HEK293 (cell line): ENCODE measurements at regions not wholly inside any gene's neighbourhood (a gene's known extent, or its start where the extent isn't known, plus 50 kb on each side); places are given as distances from the start of the nearest gene placed in this dataset.

Source experiments
- CTCF ChIA-PET: fragments of 350-600 bp; formaldehyde crosslinking; extraction: SDS; loops from one replicate; lab custom pipeline; 2021; ENCODE audit warnings: antibody characterized with exemption; lab: Yijun Ruan, JAX
- POLR2A ChIA-PET: fragments of 300-600 bp; formaldehyde crosslinking; extraction: SDS; loops from one replicate; lab custom pipeline; 2020; ENCODE audit warnings: antibody characterized with exemption, inconsistent platforms; lab: Yijun Ruan, JAX
- H3K27ac ChIP-seq: fragments of 200-500 bp; sonication (Bioruptor generic); 2 replicates; pipeline ENCODE4 v1.5.1; 2014; ENCODE audit warnings: low read depth, low read length, control low read depth, inconsistent platforms; ENCODE audit errors: extremely low read depth
- H3K36me3 ChIP-seq, 2 experiments: fragments of 200-500 bp in 1 of 2; sonication (Bioruptor generic) in 1 of 2; 1 replicate in 1 of 2; 2 replicates in 1 of 2; pipeline ENCODE4 v1.5.1; 2014 to 2017; ENCODE audit warnings: inconsistent platforms in 2 of 2, low read length in 2 of 2; ENCODE audit not compliant: control insufficient read depth in 2 of 2, insufficient read depth in 1 of 2
- H3K4me1 ChIP-seq: fragments of 200-500 bp; sonication (Bioruptor generic); 2 replicates; pipeline ENCODE4 v1.5.1; 2014; ENCODE audit warnings: mild to moderate bottlenecking, low read length, inconsistent platforms; ENCODE audit not compliant: control insufficient read depth, insufficient read depth
- H3K4me3 ChIP-seq: 2 replicates; pipeline ENCODE4 v1.5.1; 2011; ENCODE audit warnings: low read depth, mild to moderate bottlenecking, control low read depth, low read length, moderate library complexity
- H3K9me3 ChIP-seq: fragments of 200-500 bp; sonication (Bioruptor generic); 2 replicates; pipeline ENCODE4 v1.5.1; 2014; ENCODE audit warnings: low read depth, low read length, inconsistent platforms; ENCODE audit not compliant: control insufficient read depth, insufficient read depth
- BCL6B ChIP-seq: fragments of 450-650 bp; formaldehyde crosslinking; IDR thresholded peaks from 2 replicates; pipeline ENCODE4 v1.5.1; 2017; ENCODE audit warnings: missing biosample characterization, missing genetic modification characterization
- KLF10 ChIP-seq: fragments of 450-650 bp; IDR thresholded peaks from 2 replicates; pipeline ENCODE4 v1.5.1; 2018; ENCODE audit warnings: missing biosample characterization, mild to moderate bottlenecking, missing genetic modification characterization
- KLF17 ChIP-seq: fragments of 450-650 bp; formaldehyde crosslinking; IDR thresholded peaks from 2 replicates; pipeline ENCODE4 v1.5.1; 2016; ENCODE audit warnings: missing biosample characterization, missing genetic modification characterization
- KLF9 ChIP-seq: fragments of 450-650 bp; formaldehyde crosslinking; IDR thresholded peaks from 2 replicates; pipeline ENCODE4 v1.5.1; 2016; ENCODE audit warnings: missing biosample characterization, missing genetic modification characterization, low read depth
- SP2 ChIP-seq: fragments of 450-650 bp; formaldehyde crosslinking; IDR thresholded peaks from 2 replicates; pipeline ENCODE4 v1.5.1; 2016; ENCODE audit warnings: missing biosample characterization, missing genetic modification characterization
- ZBTB8A ChIP-seq: fragments of 450-650 bp; formaldehyde crosslinking; IDR thresholded peaks from 2 replicates; pipeline ENCODE4 v1.5.1; 2016; ENCODE audit warnings: missing biosample characterization, missing genetic modification characterization
- ZFHX2 ChIP-seq: fragments of 450-650 bp; formaldehyde crosslinking; conservative IDR thresholded peaks from 2 replicates; pipeline ENCODE4 v1.5.1; 2016; ENCODE audit warnings: missing biosample characterization, missing genetic modification characterization
- ZNF18 ChIP-seq: fragments of 450-650 bp; formaldehyde crosslinking; IDR thresholded peaks from 2 replicates; pipeline ENCODE4 v1.5.1; 2016; ENCODE audit warnings: missing biosample characterization, missing genetic modification characterization
- ZNF473 ChIP-seq: fragments of 450-650 bp; formaldehyde crosslinking; IDR thresholded peaks from 2 replicates; pipeline ENCODE4 v1.5.1; 2017; ENCODE audit warnings: missing biosample characterization, missing genetic modification characterization
- ZNF561 ChIP-seq: fragments of 450-650 bp; IDR thresholded peaks from 2 replicates; pipeline ENCODE4 v1.5.1; 2018; ENCODE audit warnings: missing biosample characterization, missing genetic modification characterization, borderline replicate concordance
- ZNF654 ChIP-seq: fragments of 450-650 bp; formaldehyde crosslinking; IDR thresholded peaks from 2 replicates; pipeline ENCODE4 v1.5.1; 2016; ENCODE audit warnings: low read depth, missing biosample characterization, missing genetic modification characterization
- TF ChIP-seq, protein P1 (sequence below): fragments of 450-650 bp; formaldehyde crosslinking; IDR thresholded peaks from 2 replicates; pipeline ENCODE4 v1.5.1; 2016; ENCODE audit warnings: missing biosample characterization, missing genetic modification characterization
- TF ChIP-seq, protein P2 (sequence below): fragments of 450-650 bp; formaldehyde crosslinking; IDR thresholded peaks from 2 replicates; pipeline ENCODE4 v1.5.1; 2016; ENCODE audit warnings: missing biosample characterization, missing genetic modification characterization, borderline replicate concordance

DNA sequence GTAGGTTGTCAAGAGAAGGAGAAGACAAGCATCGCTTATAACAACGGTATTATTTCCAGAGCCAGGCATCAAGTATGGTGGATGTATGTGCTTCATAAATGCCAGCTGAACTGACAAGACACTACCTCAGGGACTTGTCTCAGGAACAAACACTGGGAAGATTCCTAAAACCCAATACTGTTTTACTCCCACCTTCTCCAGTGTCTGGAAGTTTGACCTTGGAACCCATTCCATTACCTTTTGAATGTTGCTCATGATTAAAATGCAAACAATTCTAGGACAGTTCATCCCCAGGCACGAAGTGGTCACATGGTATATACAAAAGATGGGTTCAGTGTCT, 300.1 kb downstream of the ADGB start:
- TF ChIP-seq KLF10 (no peak), ZNF18 (tag by site-specific recombination) (no peak), ZBTB8A (no peak), SP2 (tag by site-specific recombination) (no peak), ZFHX2 (tag by site-specific recombination) (no peak), BCL6B (tag by site-specific recombination) (no peak), KLF17 (tag by site-specific recombination) (no peak), KLF9 (tag by site-specific recombination) (no peak), ZNF473 (tag by site-specific recombination) (no peak)
- TF ChIP-seq, protein P1, sequence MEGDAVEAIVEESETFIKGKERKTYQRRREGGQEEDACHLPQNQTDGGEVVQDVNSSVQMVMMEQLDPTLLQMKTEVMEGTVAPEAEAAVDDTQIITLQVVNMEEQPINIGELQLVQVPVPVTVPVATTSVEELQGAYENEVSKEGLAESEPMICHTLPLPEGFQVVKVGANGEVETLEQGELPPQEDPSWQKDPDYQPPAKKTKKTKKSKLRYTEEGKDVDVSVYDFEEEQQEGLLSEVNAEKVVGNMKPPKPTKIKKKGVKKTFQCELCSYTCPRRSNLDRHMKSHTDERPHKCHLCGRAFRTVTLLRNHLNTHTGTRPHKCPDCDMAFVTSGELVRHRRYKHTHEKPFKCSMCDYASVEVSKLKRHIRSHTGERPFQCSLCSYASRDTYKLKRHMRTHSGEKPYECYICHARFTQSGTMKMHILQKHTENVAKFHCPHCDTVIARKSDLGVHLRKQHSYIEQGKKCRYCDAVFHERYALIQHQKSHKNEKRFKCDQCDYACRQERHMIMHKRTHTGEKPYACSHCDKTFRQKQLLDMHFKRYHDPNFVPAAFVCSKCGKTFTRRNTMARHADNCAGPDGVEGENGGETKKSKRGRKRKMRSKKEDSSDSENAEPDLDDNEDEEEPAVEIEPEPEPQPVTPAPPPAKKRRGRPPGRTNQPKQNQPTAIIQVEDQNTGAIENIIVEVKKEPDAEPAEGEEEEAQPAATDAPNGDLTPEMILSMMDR: no peak
- TF ChIP-seq, protein P2, sequence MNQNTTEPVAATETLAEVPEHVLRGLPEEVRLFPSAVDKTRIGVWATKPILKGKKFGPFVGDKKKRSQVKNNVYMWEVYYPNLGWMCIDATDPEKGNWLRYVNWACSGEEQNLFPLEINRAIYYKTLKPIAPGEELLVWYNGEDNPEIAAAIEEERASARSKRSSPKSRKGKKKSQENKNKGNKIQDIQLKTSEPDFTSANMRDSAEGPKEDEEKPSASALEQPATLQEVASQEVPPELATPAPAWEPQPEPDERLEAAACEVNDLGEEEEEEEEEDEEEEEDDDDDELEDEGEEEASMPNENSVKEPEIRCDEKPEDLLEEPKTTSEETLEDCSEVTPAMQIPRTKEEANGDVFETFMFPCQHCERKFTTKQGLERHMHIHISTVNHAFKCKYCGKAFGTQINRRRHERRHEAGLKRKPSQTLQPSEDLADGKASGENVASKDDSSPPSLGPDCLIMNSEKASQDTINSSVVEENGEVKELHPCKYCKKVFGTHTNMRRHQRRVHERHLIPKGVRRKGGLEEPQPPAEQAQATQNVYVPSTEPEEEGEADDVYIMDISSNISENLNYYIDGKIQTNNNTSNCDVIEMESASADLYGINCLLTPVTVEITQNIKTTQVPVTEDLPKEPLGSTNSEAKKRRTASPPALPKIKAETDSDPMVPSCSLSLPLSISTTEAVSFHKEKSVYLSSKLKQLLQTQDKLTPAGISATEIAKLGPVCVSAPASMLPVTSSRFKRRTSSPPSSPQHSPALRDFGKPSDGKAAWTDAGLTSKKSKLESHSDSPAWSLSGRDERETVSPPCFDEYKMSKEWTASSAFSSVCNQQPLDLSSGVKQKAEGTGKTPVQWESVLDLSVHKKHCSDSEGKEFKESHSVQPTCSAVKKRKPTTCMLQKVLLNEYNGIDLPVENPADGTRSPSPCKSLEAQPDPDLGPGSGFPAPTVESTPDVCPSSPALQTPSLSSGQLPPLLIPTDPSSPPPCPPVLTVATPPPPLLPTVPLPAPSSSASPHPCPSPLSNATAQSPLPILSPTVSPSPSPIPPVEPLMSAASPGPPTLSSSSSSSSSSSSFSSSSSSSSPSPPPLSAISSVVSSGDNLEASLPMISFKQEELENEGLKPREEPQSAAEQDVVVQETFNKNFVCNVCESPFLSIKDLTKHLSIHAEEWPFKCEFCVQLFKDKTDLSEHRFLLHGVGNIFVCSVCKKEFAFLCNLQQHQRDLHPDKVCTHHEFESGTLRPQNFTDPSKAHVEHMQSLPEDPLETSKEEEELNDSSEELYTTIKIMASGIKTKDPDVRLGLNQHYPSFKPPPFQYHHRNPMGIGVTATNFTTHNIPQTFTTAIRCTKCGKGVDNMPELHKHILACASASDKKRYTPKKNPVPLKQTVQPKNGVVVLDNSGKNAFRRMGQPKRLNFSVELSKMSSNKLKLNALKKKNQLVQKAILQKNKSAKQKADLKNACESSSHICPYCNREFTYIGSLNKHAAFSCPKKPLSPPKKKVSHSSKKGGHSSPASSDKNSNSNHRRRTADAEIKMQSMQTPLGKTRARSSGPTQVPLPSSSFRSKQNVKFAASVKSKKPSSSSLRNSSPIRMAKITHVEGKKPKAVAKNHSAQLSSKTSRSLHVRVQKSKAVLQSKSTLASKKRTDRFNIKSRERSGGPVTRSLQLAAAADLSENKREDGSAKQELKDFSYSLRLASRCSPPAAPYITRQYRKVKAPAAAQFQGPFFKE (tag by site-specific recombination): no peak
- CTCF ChIA-PET: interaction anchor here (0.6 to 1.1 kb wide), 2 partner anchors 41 to 54 kb away, joined by 3 to 4 read pairs; no protein-coding TSS in a partner anchor
- POLR2A ChIA-PET: no interaction called here

GRCh38 chr6:146901940-146902816, 302.0 kb upstream of the STXBP5 start:
- POLR2A ChIA-PET: interaction anchor here (0.9 kb wide), 1 partner anchor 12 kb away, joined by 5 read pairs; no protein-coding TSS in a partner anchor
- Histone ChIP-seq H3K27ac (no peak overlapping the region), H3K36me3 (no peaks in the 10 kb centered on the region), H3K4me3 (no peak overlapping the region), H3K9me3 (no peaks in the 10 kb centered on the region), H3K4me1 (peaks cover 3% of the 10 kb centered on the region; the same call in 1 of the 2 replicates)
- TF ChIP-seq ZNF654 (peak; percentile 58), ZNF561 (tag by site-specific recombination) (no peak)
- CTCF ChIA-PET: interaction anchor here (0.5 to 2.7 kb wide), 27 partner anchors 9 to 1067 kb away, joined by 3 to 16 read pairs (median 3); no protein-coding TSS in a partner anchor

More for the DNA sequence above, 300.1 kb downstream of the ADGB start:
- no peaks in the 10 kb centered on the region for H3K4me1 ChIP-seq
- H3K4me3 ChIP-seq: no peak overlapping the region
- no peak overlapping the region for H3K27ac ChIP-seq
- H3K36me3 ChIP-seq: no peaks in the 10 kb centered on the region
- no peaks in the 10 kb centered on the region for H3K9me3 ChIP-seq
